ENCODE measurements at regions not wholly inside any gene's neighbourhood (a gene's known extent, or its start where the extent isn't known, plus 50 kb on each side); places are given as distances from the start of the nearest gene placed in this dataset.

DNA sequence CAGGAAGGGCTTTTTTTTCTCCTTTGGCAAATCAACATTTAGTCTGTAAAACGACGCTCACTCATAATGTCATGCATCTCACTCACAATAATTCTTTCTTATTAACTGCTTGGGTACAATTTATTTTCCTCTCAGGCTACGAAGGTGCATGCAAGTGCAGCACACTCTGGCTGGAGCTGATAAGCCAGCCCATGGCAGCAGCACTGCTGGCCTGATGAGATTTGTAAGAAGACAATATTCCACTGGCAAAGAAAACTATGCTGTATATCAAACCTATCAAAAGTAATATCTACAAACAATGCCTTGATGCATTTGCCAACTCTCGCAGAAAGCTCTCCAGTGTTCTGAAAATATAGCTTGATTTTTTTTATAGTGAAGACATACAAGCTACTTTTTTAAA is 170.0 kb upstream of the PHF14 start:
- FAIRE-seq: no peak

DNA sequence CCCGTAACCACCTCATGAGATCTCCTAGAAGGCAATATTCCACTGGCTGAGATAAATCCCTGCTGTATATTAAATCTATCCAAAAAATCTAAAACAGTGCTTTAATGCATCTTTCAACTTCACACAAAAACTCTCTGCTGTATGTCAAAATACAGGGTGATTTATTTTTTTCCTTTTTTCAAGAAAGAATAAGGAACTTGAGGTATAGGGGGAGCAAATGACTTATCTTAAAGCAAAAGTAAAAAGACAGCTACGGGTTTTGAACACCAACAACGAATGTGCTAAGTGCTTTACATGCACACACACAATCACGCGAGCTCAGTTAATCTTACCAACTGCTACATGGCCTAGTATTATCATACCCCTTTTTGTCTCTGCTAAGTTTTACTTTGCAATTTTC is 168.9 kb upstream of the PHF14 start:
- no peak for FAIRE-seq

DNA sequence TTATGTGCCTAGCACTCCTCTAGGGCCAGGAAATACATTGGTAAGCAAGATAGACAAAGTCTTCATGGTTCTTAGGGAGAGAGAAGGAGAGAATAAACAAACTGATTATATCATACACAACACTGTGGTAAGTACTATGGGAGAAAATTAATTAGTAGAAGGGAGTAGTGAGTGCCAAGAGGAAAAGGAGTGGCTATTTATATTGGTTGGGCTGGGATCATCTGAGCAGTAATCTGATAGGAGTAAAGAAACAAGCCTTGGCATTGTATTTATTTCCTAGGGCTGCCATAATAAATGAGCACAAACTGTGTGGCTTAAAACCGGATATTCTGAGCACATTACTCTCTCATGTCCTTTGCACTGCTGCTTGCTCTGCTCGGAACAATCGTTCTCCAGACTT is 158.1 kb upstream of the PHF14 start:
- no peak for FAIRE-seq

DNA sequence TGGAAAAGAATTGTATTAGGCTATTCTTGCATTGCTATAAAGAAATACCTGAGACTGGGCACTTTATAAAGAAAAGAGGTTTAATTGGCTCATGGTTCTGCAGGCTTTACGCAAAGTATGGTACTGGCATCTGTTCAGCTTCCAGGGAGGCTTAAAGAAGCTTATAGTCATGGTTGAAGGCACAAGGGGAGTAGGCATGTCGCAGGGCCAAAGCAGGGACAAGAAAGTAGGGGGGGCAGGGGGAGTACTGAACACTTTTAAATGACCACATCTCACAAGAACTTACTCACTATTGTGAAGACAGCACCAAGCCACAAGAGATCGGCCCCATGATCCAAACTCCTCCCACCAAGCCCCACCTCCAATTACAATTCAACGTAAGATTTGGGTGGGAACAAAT is 152.5 kb upstream of the PHF14 start:
- FAIRE-seq: no peak

DNA sequence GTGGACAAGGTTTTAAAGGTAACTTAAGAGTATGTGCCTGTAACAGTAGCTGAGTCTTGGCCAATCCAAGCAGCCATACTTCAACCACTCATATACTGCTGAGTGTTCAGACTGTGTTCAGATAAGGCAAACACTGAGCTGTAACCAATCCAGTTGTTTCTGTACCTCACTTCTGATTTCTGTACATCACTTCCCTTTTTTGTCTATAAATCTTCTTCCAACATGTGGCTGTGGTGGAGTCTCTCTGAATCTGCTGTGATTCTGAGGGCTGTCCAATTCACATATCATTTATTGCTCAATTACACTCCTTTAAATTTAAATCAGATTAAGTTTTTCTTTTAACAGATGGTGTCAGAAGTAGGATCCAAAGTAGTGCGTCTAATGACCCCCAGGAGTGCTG is 149.5 kb upstream of the PHF14 start:
- no peak for FAIRE-seq

DNA sequence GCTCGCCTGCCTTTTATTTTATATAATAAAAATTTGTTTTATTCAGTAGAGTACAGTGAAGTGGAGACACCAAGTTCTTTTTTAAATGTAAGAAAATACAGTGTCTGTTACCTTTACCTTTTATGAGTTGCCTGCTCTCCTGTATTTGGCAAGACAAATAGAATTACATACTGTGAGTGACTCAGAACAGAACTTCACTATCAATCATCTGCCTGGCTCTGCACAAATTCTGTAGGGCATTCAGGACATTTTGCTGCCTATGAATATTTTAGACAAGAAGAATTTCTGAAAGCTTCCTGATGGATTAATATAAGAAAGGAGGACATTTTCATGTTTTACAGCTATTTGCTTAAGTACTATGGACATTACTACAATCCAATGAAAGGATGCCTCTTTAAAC is 135.4 kb upstream of the PHF14 start:
- FAIRE-seq: no peak

DNA sequence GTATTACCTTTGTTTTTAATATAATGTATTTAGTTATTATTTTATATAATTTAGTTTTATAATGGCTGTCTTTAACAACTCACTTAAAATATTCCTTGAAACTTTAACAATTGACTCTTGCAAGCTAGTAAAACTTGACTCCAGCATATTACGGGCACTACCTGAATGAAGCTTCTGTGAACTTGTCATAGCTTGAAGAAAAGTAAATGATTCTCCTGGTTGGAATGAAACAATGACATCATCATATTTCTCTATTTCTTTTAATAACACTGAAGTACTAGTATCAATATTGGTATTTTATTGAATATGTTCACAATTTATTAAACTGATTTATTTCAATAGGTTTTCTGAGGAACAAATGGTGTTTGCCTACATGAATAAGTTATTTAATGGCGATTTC is 128.4 kb upstream of the PHF14 start:
- peak; percentile 51 for FAIRE-seq

DNA sequence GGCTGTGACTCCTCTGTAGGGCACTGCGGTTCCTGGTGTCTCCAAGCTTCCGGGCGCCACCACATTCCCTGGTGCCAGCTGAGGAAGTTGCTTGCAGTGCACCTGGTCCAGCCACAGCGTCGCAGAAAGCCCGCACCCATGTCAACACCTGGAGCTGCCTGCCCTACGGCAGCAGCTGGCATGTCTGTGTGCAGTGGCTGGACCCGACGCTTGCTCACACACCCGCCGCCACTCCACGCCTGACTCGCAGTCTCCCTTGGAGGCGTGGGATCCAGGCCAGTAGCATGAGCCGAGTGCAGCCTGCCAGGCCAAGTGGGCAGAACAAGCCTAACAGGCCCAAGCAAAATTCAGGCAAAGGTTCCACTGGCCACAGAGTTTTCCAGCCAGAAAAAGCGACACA is 118.1 kb upstream of the PHF14 start:
- FAIRE-seq: no peak

DNA sequence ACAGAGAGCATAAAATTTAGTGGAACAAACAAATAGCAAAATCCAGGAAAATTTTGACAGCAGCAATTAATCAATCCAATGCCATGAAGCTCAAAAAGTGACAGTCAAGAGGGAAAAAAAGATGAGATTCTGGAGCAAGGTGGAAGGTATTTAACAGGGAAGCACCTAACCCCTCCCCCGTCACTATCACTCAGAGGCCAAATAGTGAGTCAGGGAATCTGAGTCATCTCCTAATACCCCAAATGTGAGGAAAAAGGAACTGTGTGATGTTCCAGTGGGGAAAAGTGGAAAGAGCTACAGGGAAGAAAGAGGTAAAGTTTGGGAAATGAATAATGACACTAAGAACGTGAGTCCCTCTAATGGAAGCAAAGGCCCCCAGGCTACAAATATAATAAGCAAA is 113.2 kb upstream of the PHF14 start:
- no peak for FAIRE-seq

DNA sequence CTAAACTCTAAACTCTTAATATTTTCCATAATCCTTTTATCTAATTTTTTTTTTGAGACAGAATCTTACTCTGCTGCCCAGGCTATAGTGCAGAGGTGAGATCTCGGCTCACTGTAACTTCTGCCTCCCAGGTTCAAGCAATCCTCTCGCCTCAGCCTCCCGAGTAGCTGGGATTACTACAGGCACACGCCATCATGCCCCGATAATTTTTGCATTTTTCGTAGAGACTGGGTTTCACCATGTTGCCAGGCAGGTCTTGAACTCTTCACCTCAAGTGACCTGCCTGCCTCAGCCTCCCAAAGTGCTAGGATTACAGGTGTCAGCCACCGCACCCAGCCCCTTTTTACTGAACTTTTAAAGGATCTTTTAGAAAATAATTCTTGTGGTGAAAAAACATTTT is 110.2 kb upstream of the PHF14 start:
- no peak for FAIRE-seq

DNA sequence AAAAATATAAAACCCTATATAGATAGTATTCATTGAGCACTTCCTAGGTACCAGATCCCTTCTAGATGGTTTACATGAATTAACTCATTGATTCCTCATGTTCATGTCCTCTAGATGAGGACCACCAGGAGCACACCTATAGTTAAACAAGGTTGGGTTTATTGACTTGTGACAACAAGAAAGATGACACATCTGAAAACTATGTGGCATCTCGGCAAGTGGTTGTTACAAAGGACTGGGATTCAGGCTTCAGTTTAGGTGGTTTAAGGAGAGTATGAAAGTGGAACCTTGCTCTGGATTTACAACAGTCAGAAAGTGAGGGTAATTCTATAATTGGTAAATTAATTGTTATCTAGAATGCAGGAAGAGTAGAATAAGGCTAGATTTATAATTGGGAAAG is 99.0 kb upstream of the PHF14 start:
- no peak for FAIRE-seq

DNA sequence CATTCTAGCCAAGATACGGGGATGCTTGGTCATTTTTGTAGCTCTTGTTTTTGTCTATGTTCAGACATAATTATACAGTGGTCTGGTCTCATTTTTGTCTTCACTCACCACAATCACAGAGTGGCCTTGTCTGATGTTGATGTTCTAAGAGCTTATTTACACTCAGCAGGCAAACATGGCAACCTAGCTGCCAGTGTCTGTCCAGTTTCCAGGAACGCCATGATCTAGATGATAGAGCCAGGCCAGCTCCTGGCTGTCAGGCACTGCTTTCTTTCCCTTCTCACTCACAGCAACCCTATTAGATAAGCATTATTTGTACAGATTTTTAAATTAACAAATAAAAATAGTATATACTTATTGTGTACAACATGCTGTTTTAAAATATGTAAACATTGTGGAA is 98.6 kb upstream of the PHF14 start:
- no peak for FAIRE-seq

DNA sequence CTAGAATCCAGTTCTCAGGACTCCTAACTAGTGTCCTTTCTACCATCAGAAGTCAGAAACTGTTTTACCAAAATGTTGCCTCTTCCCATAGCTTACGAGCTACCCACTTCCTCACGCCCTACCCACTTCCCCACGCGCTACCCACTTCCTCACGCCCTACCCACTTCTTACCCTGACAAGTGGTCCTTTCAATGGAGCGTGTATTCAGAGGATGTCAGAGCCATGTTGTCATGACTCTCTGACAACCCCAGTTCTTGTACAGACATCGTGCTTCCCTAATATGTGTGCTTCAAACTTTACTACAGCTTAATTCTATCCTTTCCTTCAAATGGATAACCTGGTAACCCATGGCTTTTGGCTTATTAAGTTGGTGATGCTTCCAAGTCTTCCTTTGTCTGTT is 84.8 kb upstream of the PHF14 start:
- FAIRE-seq: no peak

DNA sequence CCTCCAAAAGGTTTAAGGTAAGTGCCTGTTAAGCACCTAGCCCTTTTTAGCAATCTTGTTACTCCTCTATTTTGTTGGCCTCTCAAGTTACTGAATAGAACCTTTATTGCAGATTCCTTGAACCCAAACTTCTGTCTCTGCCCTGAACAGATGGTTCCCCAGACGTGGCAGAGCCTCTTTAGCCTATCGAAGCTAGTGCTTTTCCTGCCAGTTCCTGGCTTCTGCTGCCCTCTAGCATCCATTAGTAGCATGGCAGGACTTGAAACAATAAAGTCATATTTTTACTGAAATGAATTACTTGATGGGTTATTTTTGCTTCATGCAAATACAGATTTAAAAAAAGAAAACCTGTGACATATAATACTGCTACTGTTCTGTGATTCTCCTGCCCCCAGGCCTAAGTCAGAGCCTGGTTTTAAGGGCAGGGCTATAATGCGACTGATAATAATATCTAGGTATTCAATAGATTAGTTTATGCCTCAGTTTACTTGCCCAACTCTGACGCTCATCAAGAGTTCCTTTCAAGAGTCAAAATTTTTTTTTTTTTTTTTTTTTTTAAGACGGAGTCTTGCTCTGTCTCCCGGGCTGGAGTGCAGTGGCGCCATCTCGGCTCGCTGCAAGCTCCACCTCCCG is 84.3 kb upstream of the PHF14 start:
- FAIRE-seq: peak; percentile 87

DNA sequence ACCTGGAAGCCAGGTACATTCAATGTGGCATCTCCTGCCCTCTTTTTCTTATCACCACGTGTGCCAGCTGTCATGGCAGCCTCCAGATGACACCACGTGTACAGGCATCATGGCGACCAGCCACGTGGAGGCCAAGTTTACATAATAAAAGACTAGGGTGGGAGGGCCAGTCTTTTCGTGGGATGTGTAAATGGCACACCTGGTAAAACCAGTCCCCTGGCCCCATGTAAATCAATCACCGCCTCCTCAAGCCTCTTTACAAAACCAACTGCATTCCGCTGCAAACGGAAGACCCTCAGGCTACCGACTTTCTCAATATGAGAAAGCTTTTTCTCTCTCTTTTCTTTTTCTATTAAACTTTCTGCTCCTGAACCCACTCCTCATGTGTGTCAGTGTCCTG is 65.1 kb upstream of the PHF14 start:
- FAIRE-seq: no peak

DNA sequence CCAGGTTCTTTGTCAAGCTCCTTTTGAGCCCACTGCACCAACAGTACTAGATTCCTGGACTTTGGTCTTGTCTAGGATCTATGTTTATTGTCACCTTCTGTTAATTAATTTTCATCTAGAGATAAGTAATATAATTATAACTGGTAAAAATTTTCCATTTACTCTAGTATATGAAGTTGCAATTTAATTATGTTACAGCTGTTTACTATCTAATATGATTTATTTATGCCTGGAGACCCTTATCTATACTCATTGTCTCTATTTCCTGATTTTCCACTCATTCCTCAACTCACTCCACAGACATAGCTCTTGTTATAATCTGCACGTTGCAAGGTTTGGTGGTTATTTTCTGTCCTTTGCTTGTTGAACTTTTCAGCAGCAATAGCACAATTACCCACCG is 63.2 kb upstream of the PHF14 start:
- no peak for FAIRE-seq

DNA sequence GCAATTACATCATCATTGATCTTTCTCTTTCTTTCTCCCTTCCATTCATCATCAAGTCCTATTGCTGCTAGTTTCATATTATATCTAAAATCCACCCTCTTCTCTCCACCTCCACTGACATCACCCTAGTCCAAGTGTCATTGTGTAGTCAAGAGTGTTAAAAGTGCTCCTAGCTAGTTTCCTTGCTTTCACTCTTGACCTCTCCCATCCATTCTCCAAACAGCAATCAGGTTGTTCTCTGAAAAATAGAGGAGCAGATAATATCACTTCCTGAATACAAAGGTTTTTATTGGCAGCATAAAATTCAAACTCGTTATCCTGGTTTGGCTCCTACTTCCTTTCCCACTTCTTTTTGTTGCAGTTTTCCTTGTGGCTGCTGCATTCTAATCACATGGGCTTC is 61.6 kb upstream of the PHF14 start:
- no peak for FAIRE-seq

DNA sequence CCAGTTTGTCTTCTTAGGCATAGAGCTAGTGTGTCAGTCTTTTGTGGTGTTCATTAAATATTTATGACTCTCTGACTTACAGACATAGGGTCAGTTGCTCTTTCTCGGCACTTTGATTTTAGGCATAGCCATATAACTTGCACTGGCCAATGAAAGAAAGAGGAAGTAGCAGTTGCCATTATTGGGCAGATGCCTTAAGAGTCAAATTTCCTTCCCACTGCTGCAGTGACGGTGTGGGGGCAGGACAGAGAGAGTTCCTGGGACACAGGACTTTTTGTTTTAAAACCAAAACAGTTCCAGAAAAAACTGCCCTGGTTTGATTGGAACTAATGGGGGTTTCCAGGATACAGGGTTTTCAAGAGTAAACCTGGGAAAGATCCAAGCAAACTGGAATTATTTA is 60.2 kb upstream of the PHF14 start:
- FAIRE-seq: no peak

DNA sequence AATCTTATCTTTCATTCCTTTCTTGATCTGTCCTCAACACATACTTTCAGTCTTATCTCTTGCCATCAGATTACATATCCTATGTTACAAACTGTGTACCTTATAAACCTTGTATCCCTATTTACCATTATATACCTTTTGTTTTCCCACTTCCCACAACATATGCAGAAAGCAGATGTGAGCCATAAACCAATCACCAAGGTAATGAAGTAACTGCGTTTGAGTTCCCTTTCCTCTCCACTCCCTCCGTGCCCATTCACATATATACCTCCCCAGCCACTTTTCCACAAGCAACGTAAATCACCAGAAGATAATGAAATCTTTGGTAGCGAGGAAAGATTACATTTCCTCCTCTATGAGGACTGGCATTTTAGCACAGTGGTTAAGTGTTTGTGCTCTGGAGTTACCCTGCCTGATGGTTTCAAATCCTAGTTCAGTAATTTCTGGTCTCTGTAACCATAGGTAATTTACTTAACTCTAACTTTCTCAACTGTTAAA is 55.5 kb upstream of the PHF14 start:
- FAIRE-seq: no peak

DNA sequence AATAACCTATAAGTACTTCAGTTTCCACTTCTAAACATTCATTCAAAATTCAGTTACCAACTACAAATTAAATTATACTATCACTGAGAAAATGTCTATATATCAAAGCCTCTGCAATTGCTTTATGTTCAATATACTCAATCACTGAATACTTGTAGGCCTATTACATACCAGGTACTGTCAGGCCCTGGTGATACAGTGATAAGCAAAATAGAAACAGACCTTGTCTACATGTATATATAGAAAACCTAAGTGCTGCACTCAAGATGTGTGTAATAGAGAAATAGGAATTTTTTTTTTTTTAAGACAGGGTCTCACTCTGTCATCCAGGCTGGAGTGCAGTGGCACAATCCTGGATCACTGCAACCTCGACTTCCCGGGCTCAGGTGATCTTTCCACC is 53.7 kb upstream of the PHF14 start:
- FAIRE-seq: no peak

Measured in G401.6 (cell line).